ENCODE measurements at regions not wholly inside any gene's neighbourhood (a gene's known extent, or its start where the extent isn't known, plus 50 kb on each side); places are given as distances from the start of the nearest gene placed in this dataset.

- TF ChIP-seq CTCF (IDR thresholded peaks at IDR 0.05) (no peak), POLR2AphosphoS5 (IDR thresholded peaks at IDR 0.05) (no peak), EP300 (IDR thresholded peaks at IDR 0.05) (no peak), POLR2A (IDR thresholded peaks at IDR 0.05) (no peak)
Observed at GRCh38 chr6:128720891-128721290, 162.0 kb upstream of the LAMA2 start.
